Activated CD4-positive, CD25-positive, alpha-beta regulatory T cell treated with anti-CD3 and anti-CD28 coated beads, Interleukin-2, amount 50 U/mL, for 72 hours (primary cell): ENCODE measurements at regions not wholly inside any gene's neighbourhood (a gene's known extent, or its start where the extent isn't known, plus 50 kb on each side); places are given as distances from the start of the nearest gene placed in this dataset.
"Not testable (repeated sequence)": the region's sequence is repeated elsewhere in the genome, so short reads cannot be mapped to it uniquely, and the experiment has no call there.

Experiments used
- DNase-seq: peaks from one replicate; pipeline ENCODE4 v3.0.0; 2021

DNA sequence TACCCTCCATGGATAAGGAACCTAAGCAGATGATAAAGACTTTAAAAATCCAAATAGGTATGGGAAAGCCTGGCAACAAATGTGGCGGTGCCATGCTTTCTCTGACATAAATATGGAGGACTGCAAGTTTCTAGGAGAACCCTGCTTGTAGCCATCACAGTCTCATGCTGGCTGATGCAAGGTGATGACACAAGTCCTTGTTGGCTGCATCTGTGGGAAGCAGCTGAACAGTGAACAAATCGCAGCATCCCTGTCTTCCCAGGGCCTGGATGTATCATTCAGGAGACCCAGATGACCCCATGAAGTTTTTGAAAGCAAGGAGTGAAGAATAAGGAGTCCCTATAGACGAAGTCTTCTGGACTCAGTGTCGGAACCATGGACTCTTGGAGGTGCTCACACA is 234.4 kb upstream of the HS3ST1 start:
- no peak for DNase-seq

DNA sequence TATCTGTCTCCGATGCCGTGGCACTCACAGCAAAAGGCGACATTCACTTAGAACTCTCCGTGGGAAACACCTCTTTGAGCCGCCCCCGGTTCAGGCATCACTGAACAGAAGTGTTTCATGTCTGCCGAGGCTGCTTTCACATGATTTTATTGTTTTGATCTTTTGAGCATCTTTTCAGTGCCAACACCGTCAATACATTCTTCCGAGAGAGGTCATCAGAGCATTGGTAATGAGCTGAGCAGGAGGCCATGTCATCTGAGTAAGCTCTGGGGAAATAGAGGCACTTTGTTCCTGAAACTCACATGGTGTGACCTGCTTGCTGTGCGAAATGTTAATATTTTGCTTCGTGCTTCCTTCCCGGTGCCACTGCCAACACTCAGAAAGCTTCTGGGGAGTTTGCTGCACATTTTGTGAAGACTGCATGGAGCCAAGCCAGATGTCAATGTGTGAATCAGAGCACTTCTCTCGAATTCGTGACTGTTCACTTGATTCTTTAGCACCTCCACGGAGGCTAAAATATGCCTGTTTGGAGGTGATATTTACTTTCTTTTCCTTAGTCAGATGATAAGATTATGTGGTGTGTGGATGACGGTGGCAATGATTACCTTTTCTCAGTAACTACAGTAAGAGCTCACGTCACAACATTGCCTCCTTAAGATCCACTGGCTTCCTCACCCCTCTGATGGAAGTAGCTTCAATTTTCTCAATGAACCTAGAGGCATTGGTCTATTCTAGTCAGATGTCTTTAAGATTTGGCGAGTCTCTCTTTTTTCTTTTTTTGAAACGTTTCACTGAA is 222.3 kb upstream of the HS3ST1 start:
- DNase-seq: no peak

- no peak for DNase-seq
These were observed 218.7 kb upstream of the HS3ST1 start for GRCh38 chr4:11647433-11647832.

DNA sequence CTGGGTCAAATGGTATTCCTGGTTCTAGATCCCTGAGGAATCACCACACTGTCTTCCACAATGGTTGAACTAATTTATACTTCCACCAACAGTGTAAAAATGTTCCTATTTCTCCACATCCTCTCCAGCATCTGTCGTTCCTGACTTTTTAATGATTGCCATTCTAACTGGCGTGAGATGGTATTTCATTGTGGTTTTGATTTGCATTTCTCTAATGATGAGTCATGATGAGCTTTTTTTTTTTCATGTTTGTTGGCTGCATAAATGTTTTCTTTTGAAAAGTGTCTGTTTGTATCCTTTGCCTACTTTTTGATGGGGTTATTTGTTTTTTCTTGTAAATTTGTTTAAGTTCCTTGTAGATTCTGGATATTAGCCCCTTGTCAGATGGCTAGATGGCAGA is 214.4 kb upstream of the HS3ST1 start:
- DNase-seq: not testable (repeated sequence)

DNA sequence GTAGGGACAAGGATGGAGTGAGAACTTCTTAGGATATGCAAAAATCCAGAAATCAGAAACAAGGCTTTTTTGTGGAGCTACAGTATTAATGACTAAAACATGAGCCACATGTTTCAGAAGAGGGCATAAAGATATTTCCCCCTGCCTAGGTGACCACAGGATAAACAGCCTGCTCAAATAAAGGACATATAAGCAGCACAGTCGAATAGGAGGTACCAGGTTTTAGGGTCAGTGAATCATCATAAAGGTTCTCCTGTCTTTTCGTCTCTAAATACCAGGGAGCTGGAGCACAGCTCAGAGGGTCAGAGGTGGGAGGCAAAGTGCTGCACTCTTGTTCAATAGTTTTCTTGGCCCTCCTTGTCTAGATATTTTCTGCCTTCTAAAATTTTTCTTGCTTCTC is 211.9 kb upstream of the HS3ST1 start:
- DNase-seq: no peak

- no peak for DNase-seq
These were observed 207.9 kb upstream of the HS3ST1 start for GRCh38 chr4:11636551-11636950.

DNA sequence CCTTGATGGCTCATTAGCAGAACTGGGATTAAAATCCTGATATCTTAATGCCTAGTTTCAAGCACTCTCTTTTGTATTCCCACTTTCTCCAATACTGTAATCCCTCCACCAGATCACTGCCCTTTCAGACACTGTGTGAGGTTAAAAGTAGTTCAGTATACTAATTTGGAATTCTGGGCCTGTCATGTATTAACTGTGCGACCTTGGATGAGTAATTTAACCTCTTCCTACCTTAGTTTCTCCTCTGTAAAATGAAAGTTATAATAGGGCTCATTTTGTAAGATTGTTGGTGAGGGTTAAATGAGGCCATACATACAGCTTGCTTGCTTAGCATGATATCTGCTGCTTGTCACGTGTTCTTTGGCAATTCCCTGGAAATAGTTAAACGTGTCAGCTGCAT is 207.3 kb upstream of the HS3ST1 start:
- no peak for DNase-seq

GRCh38 chr4:11635342-11635741 is 206.6 kb upstream of the HS3ST1 start:
- no peak for DNase-seq

DNA sequence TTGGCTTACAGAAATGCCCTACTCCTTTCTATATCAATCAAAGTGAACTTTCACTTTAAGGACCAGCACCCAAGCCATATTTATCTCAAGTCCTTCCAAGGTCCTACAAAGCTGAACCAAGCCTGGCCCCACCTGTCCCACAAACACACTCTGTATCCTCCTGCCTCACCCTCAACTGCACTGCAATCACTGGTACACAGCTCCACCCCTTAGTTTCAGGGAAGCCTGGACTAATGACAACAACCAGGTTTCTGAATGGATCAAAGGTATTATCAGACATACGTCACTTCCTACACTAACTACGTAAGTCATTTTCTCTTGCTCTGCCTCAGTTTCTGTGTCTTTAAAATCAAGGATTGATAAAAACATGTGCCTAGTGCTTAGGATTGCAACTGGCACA is 205.6 kb upstream of the HS3ST1 start:
- DNase-seq: no peak

DNA sequence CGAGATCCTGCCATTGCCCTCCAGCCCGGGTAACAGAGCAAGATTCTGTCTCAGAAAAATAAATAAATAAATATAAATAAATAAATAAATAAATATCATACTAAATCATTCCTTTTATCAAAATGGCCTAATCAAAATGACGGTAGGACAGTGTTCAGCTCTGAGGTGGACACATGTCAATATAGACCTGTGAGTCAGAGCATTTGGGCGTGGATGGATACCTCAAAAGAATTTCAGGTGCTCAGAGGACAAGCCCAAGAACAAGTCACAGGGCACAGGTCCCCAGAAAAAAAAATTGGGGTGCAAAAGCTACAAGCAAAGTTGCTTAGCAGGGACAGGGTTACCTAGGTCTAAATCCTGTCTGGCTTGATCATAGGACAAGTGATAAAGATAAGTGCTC is 204.7 kb upstream of the HS3ST1 start:
- DNase-seq: no peak

DNA sequence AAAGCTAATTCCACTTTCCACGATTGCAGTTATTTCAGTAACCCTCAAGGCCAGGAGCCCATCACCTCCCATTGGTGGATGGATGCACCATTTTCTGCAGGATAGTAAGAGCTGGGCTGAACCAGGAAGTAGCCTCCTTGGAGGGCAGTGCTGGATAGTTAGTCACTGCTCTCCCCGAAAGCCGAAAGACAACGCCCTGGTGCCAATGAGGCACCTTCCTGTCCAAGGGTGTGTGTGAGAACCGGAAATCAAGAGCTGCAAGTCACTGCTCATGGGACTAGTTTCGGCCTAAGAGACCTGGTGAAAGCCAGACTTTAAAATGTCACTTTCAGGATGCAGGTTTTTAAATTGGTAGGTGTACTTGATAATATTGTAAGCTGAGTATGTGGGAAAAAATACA is 203.8 kb upstream of the HS3ST1 start:
- no peak for DNase-seq

GRCh38 chr4:11632025-11632424 is 203.3 kb upstream of the HS3ST1 start:
- no peak for DNase-seq

DNA sequence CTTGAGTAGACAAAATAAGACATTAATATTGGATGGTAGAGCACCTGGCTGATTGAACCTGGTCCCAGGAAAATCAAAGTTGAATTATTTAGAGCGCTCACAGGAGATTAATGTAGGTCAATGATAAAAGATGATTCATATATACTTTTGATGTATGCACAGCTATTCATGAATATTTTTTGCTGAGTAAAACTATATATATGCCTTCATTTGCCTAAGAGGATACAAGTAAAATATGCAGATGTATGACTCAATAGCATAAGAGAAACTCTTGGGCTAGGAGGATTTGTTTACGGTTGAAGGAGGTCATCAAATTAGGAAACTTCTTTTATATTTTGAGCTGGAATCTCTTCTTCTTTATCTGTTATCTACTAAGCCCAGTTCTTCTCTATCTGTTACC is 202.7 kb upstream of the HS3ST1 start:
- no peak for DNase-seq

DNA sequence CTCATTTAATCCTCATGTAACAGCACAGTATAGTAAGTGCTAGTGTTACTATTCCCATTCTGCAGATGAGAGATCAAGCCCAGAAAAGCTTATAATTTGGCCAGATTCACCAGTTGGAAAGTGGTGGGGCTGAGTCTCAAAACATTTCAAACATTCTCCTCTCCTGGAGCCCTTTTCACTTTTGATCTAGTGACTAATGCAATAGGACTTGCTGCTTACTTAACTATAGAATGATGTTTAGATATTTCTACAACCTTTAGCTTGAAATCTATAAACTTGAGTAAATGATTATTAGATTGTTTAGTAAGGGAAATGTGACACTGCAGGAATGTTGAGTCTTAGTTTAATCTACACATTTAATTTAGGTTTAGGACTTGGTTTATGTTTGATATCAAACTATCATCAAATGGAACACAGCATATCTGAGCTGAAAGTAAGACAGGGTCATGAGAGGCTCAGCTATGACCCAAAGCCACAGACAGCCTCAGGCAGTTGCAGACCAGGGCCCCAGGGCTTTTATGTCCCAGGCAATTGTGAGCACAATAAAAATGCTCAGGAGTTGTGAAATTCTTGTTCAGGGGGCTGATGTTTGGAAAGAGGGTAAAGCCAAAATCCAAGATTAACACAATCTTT is 199.5 kb upstream of the HS3ST1 start:
- no peak for DNase-seq

- DNase-seq: no peak
These were observed 197.4 kb upstream of the HS3ST1 start for GRCh38 chr4:11626066-11626465.

DNA sequence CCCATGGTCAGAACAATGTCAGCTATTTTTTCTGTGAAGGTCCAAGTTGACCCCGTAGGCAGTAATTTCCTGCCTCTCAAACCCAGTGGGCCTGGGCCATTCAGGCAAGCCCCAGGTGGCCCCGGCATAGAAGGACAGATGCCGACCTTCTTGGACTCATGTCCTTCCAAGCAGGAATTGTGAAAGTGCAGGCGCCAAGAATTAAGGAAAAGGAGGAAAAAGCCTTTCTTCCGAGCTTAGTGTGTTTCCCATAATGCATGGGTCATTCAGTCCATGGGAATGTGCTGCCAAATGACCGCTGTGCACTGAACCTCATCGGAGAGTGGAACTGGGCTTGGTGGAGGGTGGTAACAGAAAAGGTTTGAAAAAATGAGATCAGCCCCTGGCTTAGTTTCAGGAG is 196.5 kb upstream of the HS3ST1 start:
- no peak for DNase-seq

GRCh38 chr4:11624370-11624769 is 195.7 kb upstream of the HS3ST1 start:
- DNase-seq: no peak

DNA sequence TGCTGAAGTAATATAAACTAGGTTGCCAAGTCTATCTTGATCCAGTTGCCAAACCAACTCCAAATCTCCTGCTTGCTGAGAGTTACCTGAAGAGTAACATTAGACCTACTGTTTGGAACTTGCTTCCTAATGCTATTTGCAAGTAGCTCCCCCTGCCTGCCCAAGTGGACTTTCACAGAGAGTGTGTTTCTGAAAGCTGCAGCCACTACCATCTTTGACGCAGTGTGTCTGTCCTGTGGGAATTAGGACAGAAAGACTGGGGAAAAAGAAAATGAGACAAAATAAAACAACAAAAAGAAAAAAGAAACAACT is 195.0 kb upstream of the HS3ST1 start:
- DNase-seq: no peak

DNA sequence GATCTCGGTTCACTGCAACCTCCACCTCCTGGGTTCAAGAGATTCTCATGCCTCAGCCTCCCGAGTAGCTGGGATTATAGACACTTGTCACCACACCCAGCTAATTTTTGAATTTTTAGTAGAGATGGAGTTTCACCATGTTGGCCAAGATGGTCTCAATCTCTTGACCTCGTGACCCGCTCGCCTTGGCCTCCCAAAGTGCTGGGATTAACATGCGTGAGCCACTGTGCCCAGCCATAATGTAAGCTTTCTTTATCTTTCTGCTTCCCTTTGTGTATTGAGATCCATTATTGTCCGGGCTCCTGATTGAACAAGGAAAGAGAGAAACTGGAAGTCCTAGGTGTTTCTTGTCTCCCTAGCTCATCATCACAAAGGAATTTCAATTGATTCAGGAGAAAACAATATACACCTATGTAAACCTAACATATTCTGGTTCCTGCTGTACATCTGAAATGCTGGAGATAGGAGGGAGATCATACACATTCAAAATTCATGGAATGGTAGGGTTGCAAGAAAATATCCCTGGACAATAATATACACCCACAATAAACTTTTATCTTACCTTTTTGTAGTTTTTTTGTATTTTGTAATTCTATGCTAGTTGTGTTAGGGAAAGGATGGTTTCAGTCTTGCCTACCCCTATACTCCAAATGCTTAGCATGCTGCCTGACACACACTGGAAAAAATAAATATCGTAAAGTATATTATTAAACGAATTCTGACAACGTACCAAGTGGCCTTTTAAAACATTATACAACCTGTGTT is 194.4 kb upstream of the HS3ST1 start:
- DNase-seq: no peak

GRCh38 chr4:11620861-11621260 is 192.2 kb upstream of the HS3ST1 start:
- no peak for DNase-seq

DNA sequence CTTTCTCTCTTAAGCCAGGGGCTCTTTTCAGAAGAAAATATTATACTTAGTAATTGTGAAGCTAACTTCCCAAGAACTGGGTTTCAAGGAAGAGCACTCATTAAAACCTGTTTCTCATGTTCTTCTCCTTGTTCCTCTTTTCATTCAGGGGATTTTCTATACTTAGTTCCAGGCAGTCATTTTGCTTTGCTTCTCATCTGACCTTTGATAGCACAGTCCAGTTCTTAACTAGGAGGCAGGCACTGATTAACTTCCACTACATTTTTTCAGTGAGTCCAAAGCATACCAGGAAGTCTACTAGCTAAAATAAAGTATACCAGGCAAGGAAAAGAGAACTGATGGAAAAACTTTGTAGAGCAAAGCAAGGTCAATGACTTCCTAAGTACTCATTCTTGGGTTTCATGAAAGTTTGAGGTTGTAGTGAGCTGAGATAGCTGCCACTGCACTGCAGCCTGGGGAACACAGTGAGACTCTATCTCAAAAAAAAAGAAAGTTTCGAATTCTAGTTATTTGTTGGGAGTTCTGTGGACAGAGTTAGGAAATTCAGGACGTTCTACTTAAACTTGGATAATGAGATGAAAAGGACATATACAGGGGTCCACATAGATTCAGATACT is 190.1 kb upstream of the HS3ST1 start:
- no peak for DNase-seq

DNA sequence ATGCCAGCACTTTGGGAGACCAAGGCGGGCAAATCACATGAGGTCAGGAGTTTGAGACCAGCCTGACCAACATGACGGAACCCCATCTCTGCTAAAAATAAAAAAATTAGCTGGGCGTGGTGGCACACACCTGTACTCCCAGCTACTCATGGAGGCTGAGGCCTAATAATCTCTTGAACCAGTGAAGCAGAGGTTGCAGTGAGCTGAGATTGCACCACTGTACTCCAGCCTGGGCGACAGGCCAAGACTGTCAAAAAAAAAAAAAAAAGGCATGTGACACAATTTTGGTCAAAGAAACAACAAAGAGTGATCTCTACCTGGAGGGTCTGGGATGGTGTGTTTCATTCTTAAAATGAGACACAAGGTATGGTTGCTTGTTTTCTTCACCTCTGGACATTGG is 188.2 kb upstream of the HS3ST1 start:
- no peak for DNase-seq

- no peak for DNase-seq
These were observed 186.9 kb upstream of the HS3ST1 start for GRCh38 chr4:11615601-11616000.

DNA sequence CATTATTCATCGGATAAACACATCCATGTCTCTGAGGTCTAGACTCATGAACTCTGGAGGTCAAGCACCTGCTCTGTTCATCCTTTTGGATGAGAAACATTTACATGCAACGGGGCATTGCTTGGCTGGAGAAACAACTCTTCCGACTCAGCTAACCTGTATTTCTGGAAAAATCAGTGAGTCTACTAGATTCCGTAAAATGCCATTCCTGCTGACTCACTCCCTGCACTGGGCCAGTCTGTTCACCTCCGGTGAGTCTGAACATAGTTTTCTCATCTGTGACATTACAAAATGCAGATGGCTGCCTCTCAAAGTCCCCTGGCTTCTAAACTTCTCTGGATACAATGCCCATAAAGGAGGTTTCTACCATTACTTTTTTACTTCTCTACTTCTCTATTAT is 185.7 kb upstream of the HS3ST1 start:
- no peak for DNase-seq
